GM06990 (cell line): ENCODE measurements at regions not wholly inside any gene's neighbourhood (a gene's known extent, or its start where the extent isn't known, plus 50 kb on each side); places are given as distances from the start of the nearest gene placed in this dataset.

ENCODE experiments used
- DNase-seq: peaks from one replicate; pipeline ENCODE4 v3.0.0-alpha.2; 2011; ENCODE audit not compliant: insufficient read length; ENCODE audit errors: extremely low read depth
- H3K27me3 ChIP-seq: replicated peaks from 2 replicates; pipeline ENCODE4 v1.6.0; 2011; ENCODE audit warnings: low read length; ENCODE audit not compliant: control insufficient read depth, insufficient read depth
- H3K36me3 ChIP-seq: 2 replicates; pipeline ENCODE4 v1.5.1; 2011; ENCODE audit warnings: low read length; ENCODE audit not compliant: control insufficient read depth, insufficient read depth
- H3K4me3 ChIP-seq: replicated peaks from 2 replicates; pipeline ENCODE4 v1.5.1; 2011; ENCODE audit warnings: low read depth, mild to moderate bottlenecking, control low read depth, low read length
- CTCF ChIP-seq: IDR thresholded peaks from 2 replicates; pipeline ENCODE4 v1.5.1; 2011; ENCODE audit warnings: low read length, control low read depth, mild to moderate bottlenecking, inconsistent platforms; ENCODE audit not compliant: insufficient read depth, poor library complexity, severe bottlenecking

- TF ChIP-seq CTCF, result no peak
- H3K27me3 ChIP-seq, result no peaks in the 10 kb centered on the region
- H3K4me3 ChIP-seq, result no peak overlapping the region
- no peaks in the 10 kb centered on the region for H3K36me3 ChIP-seq
- no peak for DNase-seq
Observed at GRCh38 chr2:58984731-58985130, 743.6 kb upstream of the FANCL start.

- Histone ChIP-seq H3K4me3 (no peak overlapping the region), H3K36me3 (no peaks in the 10 kb centered on the region), H3K27me3 (no peaks in the 10 kb centered on the region)
- TF ChIP-seq CTCF, result no peak
- DNase-seq, result no peak
Observed at GRCh38 chr2:58983111-58983510, 742.0 kb upstream of the FANCL start.

- Histone ChIP-seq H3K36me3 (no peaks in the 10 kb centered on the region), H3K27me3 (no peaks in the 10 kb centered on the region), H3K4me3 (no peak overlapping the region)
- DNase-seq, result no peak
- no peak for TF ChIP-seq CTCF
Observed at GRCh38 chr2:58981237-58981636, 740.1 kb upstream of the FANCL start.

GRCh38 chr2:58976375-58977071 lies 735.4 kb upstream of the FANCL start:
- TF ChIP-seq CTCF, result no peak
- Histone ChIP-seq H3K36me3 (no peaks in the 10 kb centered on the region), H3K27me3 (no peaks in the 10 kb centered on the region), H3K4me3 (no peak overlapping the region)
- no peak for DNase-seq

- Histone ChIP-seq H3K4me3 (no peak overlapping the region), H3K36me3 (no peaks in the 10 kb centered on the region), H3K27me3 (no peaks in the 10 kb centered on the region)
- no peak for DNase-seq
- no peak for TF ChIP-seq CTCF
Observed at GRCh38 chr2:58974881-58975280, 733.8 kb upstream of the FANCL start.

GRCh38 chr2:58974426-58974825 lies 733.3 kb upstream of the FANCL start:
- no peaks in the 10 kb centered on the region for H3K27me3 ChIP-seq
- no peak for TF ChIP-seq CTCF
- no peak overlapping the region for H3K4me3 ChIP-seq
- no peaks in the 10 kb centered on the region for H3K36me3 ChIP-seq
- DNase-seq, result no peak
